ENCODE measurements at regions not wholly inside any gene's neighbourhood (a gene's known extent, or its start where the extent isn't known, plus 50 kb on each side); places are given as distances from the start of the nearest gene placed in this dataset.

GRCh38 chr11:134856056-134856971 is 444.3 kb upstream of the B3GAT1 start:
- no peak overlapping the region for H3K4me3 ChIP-seq (ENCODE audit: low read length)
- no peak for TF ChIP-seq CTCF (conservative IDR thresholded peaks at IDR 0.05; ENCODE audit: low read depth, low read length)
- no peak for DNase-seq (ENCODE audit: low read depth)

- H3K4me3 ChIP-seq (ENCODE audit: low read length), result no peak overlapping the region
- TF ChIP-seq CTCF (conservative IDR thresholded peaks at IDR 0.05; ENCODE audit: low read depth, low read length), result no peak
- no peak for DNase-seq (ENCODE audit: low read depth)
Measured at GRCh38 chr11:134853992-134854991, 442.2 kb upstream of the B3GAT1 start.

DNA sequence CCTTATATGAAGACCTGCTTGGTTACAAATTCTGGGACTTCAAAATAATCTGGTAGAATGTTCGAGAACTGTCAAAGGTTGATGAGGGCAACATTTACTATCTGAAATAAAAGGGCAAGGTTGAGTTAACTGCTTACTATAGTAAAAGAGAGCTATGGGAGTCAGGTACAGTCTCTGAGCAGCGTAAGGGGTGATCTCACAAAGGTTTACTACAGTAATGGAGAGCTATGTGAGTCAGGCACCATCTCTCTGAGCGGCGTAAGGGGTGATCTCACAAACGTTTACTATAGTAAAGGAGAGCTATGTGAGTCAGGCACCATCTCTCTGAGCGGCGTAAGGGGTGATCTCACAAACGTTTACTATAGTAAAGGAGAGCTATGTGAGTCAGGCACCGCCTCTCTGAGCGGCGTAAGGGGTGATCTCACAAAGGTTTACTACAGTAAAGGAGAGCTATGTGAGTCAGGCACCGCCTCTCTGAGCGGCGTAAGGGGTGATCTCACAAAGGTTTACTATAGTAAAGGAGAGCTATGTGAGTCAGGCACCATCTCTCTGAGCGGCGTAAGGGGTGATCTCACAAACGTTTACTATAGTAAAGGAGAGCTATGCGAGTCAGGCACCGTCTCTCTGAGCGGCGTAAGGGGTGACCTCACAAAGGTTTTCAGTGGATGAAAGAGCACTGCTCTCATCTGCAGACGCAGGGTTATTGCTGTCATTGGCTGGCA is 439.6 kb upstream of the B3GAT1 start:
- peak; percentile 75 for DNase-seq (ENCODE audit: low read depth)
- H3K4me3 ChIP-seq (ENCODE audit: low read length), result peak overlapping the region; percentile 39

DNA sequence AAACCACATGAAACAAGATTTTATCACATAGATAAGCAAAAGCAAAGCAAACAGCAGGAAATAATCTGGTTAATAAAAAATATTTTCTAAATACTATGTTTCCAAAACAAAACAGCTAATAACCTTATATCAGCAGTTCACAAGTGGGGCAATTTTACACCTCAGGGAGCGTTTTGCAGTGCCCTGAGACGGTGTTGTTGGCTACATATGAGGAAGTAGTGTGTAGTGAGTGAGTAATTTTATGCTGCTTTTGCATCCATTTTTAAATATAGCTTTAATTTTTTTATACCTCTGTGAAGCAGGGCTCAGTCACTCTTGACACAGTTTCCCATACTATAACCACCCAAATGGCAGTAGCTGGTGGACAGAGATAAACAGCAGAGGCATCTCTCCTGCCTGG is 438.5 kb upstream of the B3GAT1 start:
- no peak for TF ChIP-seq CTCF (conservative IDR thresholded peaks at IDR 0.05; ENCODE audit: low read depth, low read length)
- DNase-seq (ENCODE audit: low read depth), result no peak

DNA sequence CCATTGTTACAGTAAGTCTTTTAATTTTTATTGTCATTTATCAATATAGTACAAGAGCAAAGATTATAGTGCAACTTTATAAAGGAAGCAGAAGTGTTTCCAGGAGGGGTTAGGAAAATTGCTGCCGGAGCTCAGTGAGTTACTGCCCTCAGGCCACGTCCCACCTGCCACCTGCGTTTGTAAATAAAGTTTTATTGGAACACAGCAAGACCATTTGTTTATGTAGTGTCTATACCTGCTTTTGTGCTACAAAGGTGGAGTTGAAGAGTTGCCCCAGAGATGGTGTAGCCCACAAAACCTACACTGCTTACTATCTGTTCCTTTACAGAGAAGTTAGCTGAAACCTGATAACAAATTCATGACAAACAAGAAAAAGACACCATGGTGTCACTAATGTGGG is 437.8 kb upstream of the B3GAT1 start:
- DNase-seq (ENCODE audit: low read depth), result no peak
- TF ChIP-seq CTCF (conservative IDR thresholded peaks at IDR 0.05; ENCODE audit: low read depth, low read length), result no peak
- H3K4me3 ChIP-seq (ENCODE audit: low read length), result no peak overlapping the region

More for the DNA sequence above, 438.5 kb upstream of the B3GAT1 start:
- no peak overlapping the region for H3K4me3 ChIP-seq (ENCODE audit: low read length)

- no peak for DNase-seq (ENCODE audit: low read depth)
- TF ChIP-seq CTCF (conservative IDR thresholded peaks at IDR 0.05; ENCODE audit: low read depth, low read length), result no peak
- no peak overlapping the region for H3K4me3 ChIP-seq (ENCODE audit: low read length)
Measured at GRCh38 chr11:134847083-134847715, 435.2 kb upstream of the B3GAT1 start.
